Upper lobe of left lung (tissue), 4 donors: ENCODE measurements at regions not wholly inside any gene's neighbourhood (a gene's known extent, or its start where the extent isn't known, plus 50 kb on each side); places are given as distances from the start of the nearest gene placed in this dataset.

ENCODE experiments used
- EP300 ChIP-seq, 4 donors: sonication (generic); formaldehyde crosslinking; IDR thresholded peaks; one replicate each; pipeline ENCODE4 v1.5.1; 2017; ENCODE audit warnings: antibody characterized with exemption in 4 of 4, control low read depth in 2 of 4
- POLR2A ChIP-seq, 4 donors: fragments of 450-650 bp; IDR thresholded peaks; one replicate each; pipeline ENCODE4 v1.5.1; 2016 to 2017; ENCODE audit warnings: antibody characterized with exemption in 4 of 4, mild to moderate bottlenecking in 2 of 4

DNA sequence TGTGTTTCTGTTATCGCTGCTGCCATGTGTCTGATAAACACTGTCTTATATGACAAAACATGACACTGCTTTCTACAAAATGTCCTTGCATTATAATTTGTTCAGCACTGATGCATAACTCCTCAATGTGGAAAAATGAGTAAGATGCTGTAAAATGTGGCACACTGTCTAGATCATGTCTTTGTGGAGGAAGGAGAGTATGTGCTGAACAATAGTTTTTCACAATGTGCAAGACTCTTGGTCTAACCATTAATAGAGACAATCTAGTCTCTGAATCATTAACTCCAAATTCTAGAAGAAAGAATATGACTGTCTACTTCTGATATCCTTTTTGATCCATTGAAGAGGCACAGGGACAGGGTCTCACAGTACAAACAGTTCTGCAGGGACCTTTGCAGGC, 127.9 kb upstream of the RARB start:
- TF ChIP-seq POLR2A (IDR thresholded peaks at IDR 0.05) (no peak), EP300 (IDR thresholded peaks at IDR 0.05) (no peak)
